ENCODE measurements at regions not wholly inside any gene's neighbourhood (a gene's known extent, or its start where the extent isn't known, plus 50 kb on each side); places are given as distances from the start of the nearest gene placed in this dataset.

- no peaks in the 10 kb centered on the region for H3K36me3 ChIP-seq (ENCODE audit: control insufficient read depth, insufficient read depth, low read length)
- H3K27me3 ChIP-seq (ENCODE audit: control insufficient read depth, insufficient read depth, low read length): no peaks in the 10 kb centered on the region
- TF ChIP-seq CTCF (IDR thresholded peaks at IDR 0.05; ENCODE audit: insufficient read depth, low read length, poor library complexity, severe bottlenecking): no peak
- no peak overlapping the region for H3K4me3 ChIP-seq (ENCODE audit: low read depth, low read length)
- no peak for DNase-seq (ENCODE audit: low read depth)
These were observed 114.1 kb downstream of the TENT5A start for GRCh38 chr6:81638366-81638765.

- Histone ChIP-seq H3K36me3 (ENCODE audit: control insufficient read depth, insufficient read depth, low read length) (no peaks in the 10 kb centered on the region), H3K4me3 (ENCODE audit: low read depth, low read length) (no peak overlapping the region), H3K27me3 (ENCODE audit: control insufficient read depth, insufficient read depth, low read length) (no peaks in the 10 kb centered on the region)
- no peak for DNase-seq (ENCODE audit: low read depth)
- no peak for TF ChIP-seq CTCF (IDR thresholded peaks at IDR 0.05; ENCODE audit: insufficient read depth, low read length, poor library complexity, severe bottlenecking)
These were observed 115.4 kb downstream of the TENT5A start for GRCh38 chr6:81636930-81637568.

DNA sequence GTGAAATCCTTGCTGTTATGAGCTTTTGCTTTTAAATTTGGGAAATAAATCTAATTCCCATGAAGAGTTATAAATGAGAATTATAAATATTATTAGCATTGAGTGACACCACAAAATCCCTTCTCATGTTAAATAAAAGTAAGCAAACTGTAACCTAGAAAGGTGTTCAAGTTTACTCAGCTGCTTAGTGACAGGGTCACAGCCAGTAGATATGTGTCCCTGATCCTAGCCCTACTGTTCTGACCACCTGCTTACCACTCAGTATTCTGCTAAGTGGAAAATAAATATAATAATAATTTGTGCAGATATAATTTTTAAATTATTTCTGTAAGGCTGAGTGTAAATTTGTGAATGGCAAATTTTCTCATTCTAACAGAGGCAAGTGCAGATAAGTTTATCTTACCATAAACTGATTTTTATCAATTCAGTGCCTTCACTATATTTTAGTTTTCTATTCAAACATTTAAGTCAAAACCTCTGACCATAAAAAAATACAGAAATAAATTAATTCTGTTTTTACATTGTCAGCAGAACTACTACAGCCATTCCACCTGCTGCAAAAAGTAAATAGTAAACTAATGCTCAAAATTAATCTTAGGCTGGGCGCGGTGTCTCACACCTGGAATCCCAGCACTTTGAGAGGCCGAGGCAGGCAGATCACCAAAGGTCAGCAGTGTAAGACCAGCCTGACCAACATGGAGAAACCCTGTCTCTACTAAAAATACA, 118.2 kb downstream of the TENT5A start:
- H3K36me3 ChIP-seq (ENCODE audit: control insufficient read depth, insufficient read depth, low read length): no peaks in the 10 kb centered on the region
- no peak for TF ChIP-seq CTCF (IDR thresholded peaks at IDR 0.05; ENCODE audit: insufficient read depth, low read length, poor library complexity, severe bottlenecking)
- no peak overlapping the region for H3K4me3 ChIP-seq (ENCODE audit: low read depth, low read length)
- no peaks in the 10 kb centered on the region for H3K27me3 ChIP-seq (ENCODE audit: control insufficient read depth, insufficient read depth, low read length)
- DNase-seq (ENCODE audit: low read depth): no peak

DNA sequence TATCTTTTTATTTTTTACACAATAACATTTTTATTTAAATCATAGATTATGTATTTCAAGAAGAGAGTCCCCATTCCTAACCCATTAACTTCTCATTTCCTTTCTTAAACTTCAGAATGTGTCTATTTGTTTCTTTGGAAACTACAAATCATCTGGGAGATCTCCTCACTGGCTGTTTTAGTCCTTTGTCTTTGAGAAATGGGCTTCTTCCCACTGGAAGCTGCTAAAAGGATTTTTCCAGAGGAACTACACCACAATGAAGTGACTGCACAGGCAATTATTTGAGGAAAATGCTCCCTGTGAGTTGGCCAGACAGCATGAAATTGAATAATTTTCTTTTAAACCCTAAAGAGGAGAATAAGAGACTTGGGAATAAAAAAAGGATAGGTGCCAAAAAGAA, 119.1 kb downstream of the TENT5A start:
- no peak for DNase-seq (ENCODE audit: low read depth)
- no peaks in the 10 kb centered on the region for H3K27me3 ChIP-seq (ENCODE audit: control insufficient read depth, insufficient read depth, low read length)
- H3K36me3 ChIP-seq (ENCODE audit: control insufficient read depth, insufficient read depth, low read length): no peaks in the 10 kb centered on the region
- no peak for TF ChIP-seq CTCF (IDR thresholded peaks at IDR 0.05; ENCODE audit: insufficient read depth, low read length, poor library complexity, severe bottlenecking)
- H3K4me3 ChIP-seq (ENCODE audit: low read depth, low read length): no peak overlapping the region

DNA sequence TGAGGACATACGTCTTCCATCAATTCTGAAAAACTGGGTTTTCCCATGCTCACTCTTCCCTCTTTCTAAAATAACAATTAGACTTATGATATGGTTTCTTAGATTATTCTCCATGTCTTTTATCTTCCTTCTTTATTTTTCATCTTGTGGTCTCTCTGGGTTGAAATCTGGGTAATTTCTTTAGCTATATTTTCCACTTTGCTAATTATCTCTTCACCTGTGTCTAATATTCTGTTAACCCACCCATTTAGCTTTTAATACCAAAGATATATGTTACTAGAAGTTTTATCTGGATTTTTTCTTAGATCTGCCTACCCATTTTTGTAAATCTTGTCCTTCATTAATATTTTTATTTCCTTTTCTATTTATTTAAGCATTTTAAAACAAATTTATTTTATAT, 121.8 kb downstream of the TENT5A start:
- Histone ChIP-seq H3K27me3 (ENCODE audit: control insufficient read depth, insufficient read depth, low read length) (no peaks in the 10 kb centered on the region), H3K36me3 (ENCODE audit: control insufficient read depth, insufficient read depth, low read length) (no peaks in the 10 kb centered on the region), H3K4me3 (ENCODE audit: low read depth, low read length) (no peak overlapping the region)
- no peak for DNase-seq (ENCODE audit: low read depth)
- TF ChIP-seq CTCF (IDR thresholded peaks at IDR 0.05; ENCODE audit: insufficient read depth, low read length, poor library complexity, severe bottlenecking): no peak

- Histone ChIP-seq H3K4me3 (ENCODE audit: low read depth, low read length) (no peak overlapping the region), H3K27me3 (ENCODE audit: control insufficient read depth, insufficient read depth, low read length) (no peaks in the 10 kb centered on the region), H3K36me3 (ENCODE audit: control insufficient read depth, insufficient read depth, low read length) (no peaks in the 10 kb centered on the region)
- no peak for TF ChIP-seq CTCF (IDR thresholded peaks at IDR 0.05; ENCODE audit: insufficient read depth, low read length, poor library complexity, severe bottlenecking)
- DNase-seq (ENCODE audit: low read depth): no peak
These were observed 127.3 kb downstream of the TENT5A start for GRCh38 chr6:81625216-81625615.
